D721Med (cell line): ENCODE measurements at regions not wholly inside any gene's neighbourhood (a gene's known extent, or its start where the extent isn't known, plus 50 kb on each side); places are given as distances from the start of the nearest gene placed in this dataset.

Experiments
- DNase-seq: peaks from one replicate; pipeline ENCODE4 v3.0.0; 2011; ENCODE audit warnings: low spot score; ENCODE audit not compliant: insufficient read length
- FAIRE-seq: peaks from 2 replicates; lab custom pipeline; 2011; peaks lifted over from hg19 to GRCh38; lab: Jason Lieb, UNC
- CTCF ChIP-seq: IDR thresholded peaks from 2 replicates; pipeline ENCODE4 v1.5.1; 2012; ENCODE audit warnings: mild to moderate bottlenecking, control low read depth; ENCODE audit not compliant: insufficient read depth; ENCODE audit errors: missing control alignments

GRCh38 chr3:180770639-180771038 is 91.3 kb upstream of the CCDC39 start:
- FAIRE-seq (no peak), DNase-seq (no peak)
- TF ChIP-seq CTCF, result no peak

- DNase-seq, result no peak
- FAIRE-seq, result no peak
- TF ChIP-seq CTCF, result no peak
Observed at GRCh38 chr3:180776433-180776832, 97.1 kb upstream of the CCDC39 start.

DNA sequence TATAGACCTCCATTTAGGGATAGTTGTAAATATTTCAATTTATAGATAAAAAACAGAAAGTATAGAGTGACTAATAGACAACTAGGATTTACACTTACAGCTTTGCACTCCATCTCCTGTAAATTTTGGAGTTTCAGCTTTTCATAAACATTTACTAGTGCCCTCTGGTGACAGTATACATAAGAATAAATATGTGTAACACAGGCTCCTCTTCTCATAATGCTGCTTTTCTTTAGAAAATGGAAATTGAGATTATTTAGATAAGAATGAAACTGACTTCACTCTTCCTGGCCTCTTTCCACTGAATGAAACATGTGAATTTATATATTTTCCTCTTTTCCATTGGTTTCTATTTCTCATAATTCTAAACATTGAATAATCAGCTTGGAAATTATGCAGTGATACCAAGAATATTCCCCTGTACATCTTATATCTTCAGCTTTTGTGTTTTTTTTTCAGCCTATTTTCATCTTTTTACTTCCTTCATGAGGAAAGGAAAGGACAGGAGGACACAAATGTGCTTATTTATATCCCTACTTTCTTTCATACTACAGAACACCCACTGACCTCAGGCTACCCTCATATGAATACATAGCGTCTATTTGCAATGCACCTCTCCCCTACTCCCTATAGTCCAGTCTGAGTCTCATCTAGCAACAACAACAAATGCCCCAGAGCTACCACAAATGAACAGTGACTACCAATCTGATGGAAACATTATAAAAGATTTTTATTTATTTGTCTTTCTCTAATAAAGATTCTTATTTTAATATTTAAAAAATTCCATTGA is 103.1 kb upstream of the CCDC39 start:
- TF ChIP-seq CTCF, result peak; percentile 8
- no peak for DNase-seq
- FAIRE-seq, result no peak

- DNase-seq, result peak; percentile 13
- FAIRE-seq, result peak; percentile 84
Observed at GRCh38 chr3:180786227-180786626, 106.9 kb upstream of the CCDC39 start.

DNA sequence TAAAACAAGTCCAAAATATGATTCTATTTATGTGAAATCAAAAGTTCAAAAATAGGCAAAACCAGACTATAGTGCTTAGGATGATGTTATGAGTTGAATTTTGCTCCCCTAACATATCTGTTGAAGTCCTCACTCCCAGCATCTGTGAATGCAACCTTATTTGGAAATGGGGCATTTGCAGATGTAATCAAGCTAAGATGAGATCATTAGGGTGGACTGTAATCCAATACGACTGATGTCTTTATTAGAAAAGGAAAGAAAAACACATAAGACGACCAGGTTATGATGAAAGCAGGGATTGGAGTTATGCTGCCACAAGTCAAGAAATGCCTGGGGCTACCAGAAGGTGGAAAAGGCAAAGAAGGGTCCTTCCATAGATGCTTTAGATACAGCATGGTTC is 110.5 kb upstream of the CCDC39 start:
- FAIRE-seq (no peak), DNase-seq (no peak)
- no peak for TF ChIP-seq CTCF

- TF ChIP-seq CTCF, result no peak
- FAIRE-seq (no peak), DNase-seq (no peak)
Observed at GRCh38 chr3:180798197-180798596, 114.3 kb upstream of the FXR1 start.

DNA sequence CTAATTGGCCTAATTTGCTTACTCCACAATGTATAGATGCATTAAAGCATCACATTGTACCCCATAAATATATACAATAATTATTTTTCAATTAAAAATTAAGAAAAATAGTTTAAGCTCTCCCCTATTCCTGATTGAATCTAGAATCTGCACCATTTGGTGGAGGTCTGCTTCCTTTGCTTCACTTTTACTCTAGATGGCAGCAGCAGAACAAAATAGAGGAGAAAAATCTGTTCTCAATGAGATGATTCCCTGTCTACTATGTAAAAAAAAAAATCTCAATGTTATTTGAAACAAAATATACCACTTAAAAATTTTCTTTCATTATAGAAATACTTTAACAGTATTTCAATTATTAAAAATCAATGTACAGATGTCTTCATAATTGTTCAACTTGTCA is 109.6 kb upstream of the FXR1 start:
- DNase-seq, result no peak
- FAIRE-seq, result no peak
- peak; percentile 59 for TF ChIP-seq CTCF

- no peak for DNase-seq
- TF ChIP-seq CTCF, result peak; percentile 17
- FAIRE-seq, result no peak
Observed at GRCh38 chr3:180804916-180805315, 107.6 kb upstream of the FXR1 start.
